ENCODE measurements at regions not wholly inside any gene's neighbourhood (a gene's known extent, or its start where the extent isn't known, plus 50 kb on each side); places are given as distances from the start of the nearest gene placed in this dataset.

- Histone ChIP-seq H3K27me3 (ENCODE audit: control insufficient read depth, insufficient read depth, low read length) (no peaks in the 10 kb centered on the region), H3K4me3 (replicated peaks in 1 of 4; ENCODE audit: control extremely low read depth in 1 of 4, insufficient read depth in 1 of 4, low read depth in 3 of 4, low read length in 4 of 4) (no peak overlapping the region), H3K4me1 (ENCODE audit: control insufficient read depth, extremely low read depth, insufficient read depth, low read length) (no peaks in the 10 kb centered on the region), H3K9ac (ENCODE audit: insufficient read depth, low read length) (no peak overlapping the region), H3K4me2 (ENCODE audit: extremely low read depth, insufficient read depth, low read length) (no peak overlapping the region), H3K36me3 (ENCODE audit: control insufficient read depth, insufficient read depth, low read length) (no peaks in the 10 kb centered on the region), H3K9me3 (ENCODE audit: control insufficient read depth, insufficient read depth, low read depth, low read length) (no peaks in the 10 kb centered on the region), H4K20me1 (ENCODE audit: control insufficient read depth, extremely low read depth, insufficient read depth, low read length) (no peaks in the 10 kb centered on the region), H3K27ac (ENCODE audit: insufficient read depth, low read length) (no peak overlapping the region), H2AFZ (ENCODE audit: low read length) (no peak overlapping the region), H3K79me2 (ENCODE audit: control insufficient read depth, insufficient read depth, low read length) (no peaks in the 10 kb centered on the region)
- no peak for TF ChIP-seq EZH2 (IDR thresholded peaks at IDR 0.05; ENCODE audit: low read length, missing control alignments)
- TF ChIP-seq, protein P1, sequence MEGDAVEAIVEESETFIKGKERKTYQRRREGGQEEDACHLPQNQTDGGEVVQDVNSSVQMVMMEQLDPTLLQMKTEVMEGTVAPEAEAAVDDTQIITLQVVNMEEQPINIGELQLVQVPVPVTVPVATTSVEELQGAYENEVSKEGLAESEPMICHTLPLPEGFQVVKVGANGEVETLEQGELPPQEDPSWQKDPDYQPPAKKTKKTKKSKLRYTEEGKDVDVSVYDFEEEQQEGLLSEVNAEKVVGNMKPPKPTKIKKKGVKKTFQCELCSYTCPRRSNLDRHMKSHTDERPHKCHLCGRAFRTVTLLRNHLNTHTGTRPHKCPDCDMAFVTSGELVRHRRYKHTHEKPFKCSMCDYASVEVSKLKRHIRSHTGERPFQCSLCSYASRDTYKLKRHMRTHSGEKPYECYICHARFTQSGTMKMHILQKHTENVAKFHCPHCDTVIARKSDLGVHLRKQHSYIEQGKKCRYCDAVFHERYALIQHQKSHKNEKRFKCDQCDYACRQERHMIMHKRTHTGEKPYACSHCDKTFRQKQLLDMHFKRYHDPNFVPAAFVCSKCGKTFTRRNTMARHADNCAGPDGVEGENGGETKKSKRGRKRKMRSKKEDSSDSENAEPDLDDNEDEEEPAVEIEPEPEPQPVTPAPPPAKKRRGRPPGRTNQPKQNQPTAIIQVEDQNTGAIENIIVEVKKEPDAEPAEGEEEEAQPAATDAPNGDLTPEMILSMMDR (conservative IDR thresholded peaks at IDR 0.05 in 1 of 2, IDR thresholded peaks at IDR 0.05 in 1 of 2; ENCODE audit: low read depth in 1 of 2, low read length in 2 of 2): no peak
- DNase-seq (ENCODE audit: low read depth in 2 of 2): no peak
These were observed 353.2 kb downstream of the BTBD3 start for GRCh38 chr20:12270863-12271262.

DNA sequence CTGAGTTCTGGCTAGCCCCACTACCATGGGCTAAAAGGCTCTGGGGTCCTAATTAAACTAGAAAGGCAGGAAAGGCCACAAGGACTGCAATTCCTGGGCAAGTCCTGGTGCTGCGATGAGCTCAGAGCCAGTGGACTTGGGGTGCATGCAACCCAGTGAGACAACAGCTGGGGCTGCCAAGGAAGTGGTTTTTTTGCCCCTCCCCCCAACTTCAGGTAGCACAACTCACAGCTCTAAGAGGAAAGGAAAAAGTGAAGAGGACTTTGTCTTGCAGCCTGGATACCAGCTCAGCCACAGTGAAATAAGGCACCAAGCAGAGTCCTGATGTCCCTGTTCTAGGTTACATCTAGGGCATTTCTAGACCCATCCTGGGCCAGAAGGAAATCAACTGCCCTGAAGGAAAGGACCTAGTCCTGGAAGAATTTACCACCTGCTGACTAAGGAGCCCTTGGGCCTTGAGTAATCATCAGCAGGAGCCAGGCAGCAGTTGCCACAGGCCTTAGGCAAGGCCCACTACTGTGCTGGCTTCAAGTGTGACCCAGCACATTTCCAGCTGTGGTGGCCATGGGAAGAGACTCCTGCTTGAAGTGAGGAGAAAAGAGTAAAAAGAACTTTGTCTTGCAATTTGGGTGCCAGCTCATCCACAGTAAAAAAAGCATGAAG is 358.4 kb downstream of the BTBD3 start:
- H3K27me3 ChIP-seq (ENCODE audit: control insufficient read depth, insufficient read depth, low read length): no peaks in the 10 kb centered on the region
- H3K9ac ChIP-seq (ENCODE audit: insufficient read depth, low read length): no peak overlapping the region
- TF ChIP-seq, protein P1 (conservative IDR thresholded peaks at IDR 0.05 in 1 of 2, IDR thresholded peaks at IDR 0.05 in 1 of 2; ENCODE audit: low read depth in 1 of 2, low read length in 2 of 2): no peak
- TF ChIP-seq EZH2 (IDR thresholded peaks at IDR 0.05; ENCODE audit: low read length, missing control alignments): no peak
- no peaks in the 10 kb centered on the region for H3K9me3 ChIP-seq (ENCODE audit: control insufficient read depth, insufficient read depth, low read depth, low read length)
- no peak overlapping the region for H2AFZ ChIP-seq (ENCODE audit: low read length)
- no peaks in the 10 kb centered on the region for H3K4me1 ChIP-seq (ENCODE audit: control insufficient read depth, extremely low read depth, insufficient read depth, low read length)
- H3K79me2 ChIP-seq (ENCODE audit: control insufficient read depth, insufficient read depth, low read length): no peaks in the 10 kb centered on the region
- no peak overlapping the region for H3K27ac ChIP-seq (ENCODE audit: insufficient read depth, low read length)
- no peaks in the 10 kb centered on the region for H4K20me1 ChIP-seq (ENCODE audit: control insufficient read depth, extremely low read depth, insufficient read depth, low read length)
- no peak overlapping the region for H3K4me3 ChIP-seq (replicated peaks in 1 of 4; ENCODE audit: control extremely low read depth in 1 of 4, insufficient read depth in 1 of 4, low read depth in 3 of 4, low read length in 4 of 4)
- H3K4me2 ChIP-seq (ENCODE audit: extremely low read depth, insufficient read depth, low read length): no peak overlapping the region
- no peak for DNase-seq (ENCODE audit: low read depth in 2 of 2)
- H3K36me3 ChIP-seq (ENCODE audit: control insufficient read depth, insufficient read depth, low read length): no peaks in the 10 kb centered on the region

DNA sequence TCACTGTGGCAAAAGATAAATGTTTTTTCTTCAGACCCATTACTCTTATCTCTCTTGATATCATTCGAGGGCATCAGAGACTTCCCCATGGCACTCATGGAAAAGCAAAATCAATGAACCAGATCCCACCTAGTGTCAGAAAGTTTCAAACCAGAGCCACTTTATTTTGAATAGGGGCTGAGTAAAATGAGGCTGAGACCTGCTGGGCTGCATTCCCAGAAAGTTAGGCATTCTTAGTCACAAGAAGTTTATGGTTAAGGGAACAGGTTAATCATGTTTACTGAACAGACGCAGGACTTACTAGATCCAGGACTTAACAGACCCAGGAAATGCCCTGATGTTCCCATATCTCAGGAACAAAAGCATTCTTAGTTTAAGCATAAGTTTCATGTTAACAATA is 369.9 kb downstream of the BTBD3 start:
- no peaks in the 10 kb centered on the region for H4K20me1 ChIP-seq (ENCODE audit: control insufficient read depth, extremely low read depth, insufficient read depth, low read length)
- no peak overlapping the region for H3K27ac ChIP-seq (ENCODE audit: insufficient read depth, low read length)
- no peak for DNase-seq (ENCODE audit: low read depth in 2 of 2)
- no peaks in the 10 kb centered on the region for H3K36me3 ChIP-seq (ENCODE audit: control insufficient read depth, insufficient read depth, low read length)
- TF ChIP-seq EZH2 (IDR thresholded peaks at IDR 0.05; ENCODE audit: low read length, missing control alignments): no peak
- TF ChIP-seq, protein P1 (conservative IDR thresholded peaks at IDR 0.05 in 1 of 2, IDR thresholded peaks at IDR 0.05 in 1 of 2; ENCODE audit: low read depth in 1 of 2, low read length in 2 of 2): no peak
- no peak overlapping the region for H3K4me3 ChIP-seq (replicated peaks in 1 of 4; ENCODE audit: control extremely low read depth in 1 of 4, insufficient read depth in 1 of 4, low read depth in 3 of 4, low read length in 4 of 4)
- H3K79me2 ChIP-seq (ENCODE audit: control insufficient read depth, insufficient read depth, low read length): no peaks in the 10 kb centered on the region
- no peaks in the 10 kb centered on the region for H3K27me3 ChIP-seq (ENCODE audit: control insufficient read depth, insufficient read depth, low read length)
- H3K9me3 ChIP-seq (ENCODE audit: control insufficient read depth, insufficient read depth, low read depth, low read length): no peaks in the 10 kb centered on the region
- no peak overlapping the region for H3K4me2 ChIP-seq (ENCODE audit: extremely low read depth, insufficient read depth, low read length)
- no peak overlapping the region for H2AFZ ChIP-seq (ENCODE audit: low read length)
- H3K4me1 ChIP-seq (ENCODE audit: control insufficient read depth, extremely low read depth, insufficient read depth, low read length): no peaks in the 10 kb centered on the region
- no peak overlapping the region for H3K9ac ChIP-seq (ENCODE audit: insufficient read depth, low read length)
